ENCODE measurements at regions not wholly inside any gene's neighbourhood (a gene's known extent, or its start where the extent isn't known, plus 50 kb on each side); places are given as distances from the start of the nearest gene placed in this dataset.
"Not testable (repeated sequence)": the region's sequence is repeated elsewhere in the genome, so short reads cannot be mapped to it uniquely, and the experiment has no call there.

DNA sequence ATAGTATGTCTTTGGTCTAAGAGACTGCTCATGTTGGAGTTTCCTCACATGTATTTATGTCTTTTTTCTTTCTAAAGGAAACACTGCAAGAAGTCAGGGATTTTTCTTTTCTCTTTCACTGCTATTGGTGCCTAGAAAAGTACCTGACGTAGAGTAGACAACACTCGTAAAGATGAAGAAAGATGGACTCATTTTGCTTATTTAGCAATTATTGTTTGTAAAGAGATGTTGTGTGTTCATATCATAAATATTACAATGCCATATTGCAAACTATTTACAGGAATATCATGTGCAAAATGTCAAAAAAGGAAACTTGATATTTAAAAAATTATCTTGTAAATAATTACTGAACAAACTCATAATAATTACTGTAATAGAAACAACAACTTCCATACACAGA is 2711.5 kb upstream of the PCDH20 start:
- no peak for TF ChIP-seq CHD1 (IDR thresholded peaks at IDR 0.05; ENCODE audit: low read depth, low read length)
- TF ChIP-seq MAFK (IDR thresholded peaks at IDR 0.05; ENCODE audit: low read depth, low read length), result peak; percentile 71
- CTCF ChIA-PET, result no interaction called here
- in situ Hi-C loops (cut with MboI; ENCODE audit: low sequenced_read_pairs), result no loop called here
- Histone ChIP-seq H3K36me3 (ENCODE audit: control insufficient read depth, insufficient read depth, low read length) (no peaks in the 10 kb centered on the region), H3K4ac (ENCODE audit: low read depth, low read length) (no peak overlapping the region), H3K56ac (ENCODE audit: extremely low read depth, insufficient read depth, low read length) (no peak overlapping the region), H4K91ac (ENCODE audit: insufficient read depth, low read depth, low read length) (no peak overlapping the region), H2BK120ac (ENCODE audit: low read depth, low read length) (no peak overlapping the region), H2BK20ac (ENCODE audit: low read depth, low read length) (no peak overlapping the region), H3K23ac (ENCODE audit: low read depth, low read length) (no peak overlapping the region), H3K18ac (ENCODE audit: low read depth, low read length) (no peak overlapping the region), H4K5ac (ENCODE audit: low read depth, low read length) (no peak overlapping the region), H2BK5ac (ENCODE audit: low read depth, low read length, poor library complexity, severe bottlenecking) (no peak overlapping the region), H2AK5ac (ENCODE audit: low read depth, low read length) (no peak overlapping the region), H3K4me1 (ENCODE audit: control insufficient read depth, insufficient read depth, low read length) (no peaks in the 10 kb centered on the region), H3K4me3 (ENCODE audit: insufficient read depth, low read depth, low read length) (no peak overlapping the region), H3K14ac (replicated peaks; ENCODE audit: low read depth, low read length) (no peak overlapping the region), H3K27me3 (ENCODE audit: control insufficient read depth, insufficient read depth, low read length) (no peaks in the 10 kb centered on the region), H3K4me2 (ENCODE audit: low read depth, low read length) (no peak overlapping the region), H4K20me1 (ENCODE audit: insufficient read depth, low read length) (no peaks in the 10 kb centered on the region), H3K79me1 (ENCODE audit: low read depth in 1 of 2, low read length in 2 of 2) (no peaks in the 10 kb centered on the region), H2AK9ac (replicated peaks; ENCODE audit: low read depth, low read length, poor library complexity) (no peak overlapping the region), H3K9me1 (ENCODE audit: insufficient read depth, low read length) (no peaks in the 10 kb centered on the region), H2BK15ac (ENCODE audit: low read depth, low read length) (no peak overlapping the region), H4K8ac (ENCODE audit: low read depth in 2 of 2, low read length in 2 of 2) (no peak overlapping the region), H3K9me3 (ENCODE audit: control insufficient read depth, insufficient read depth, low read length) (no peaks in the 10 kb centered on the region), H3K27ac (ENCODE audit: insufficient read depth, low read length) (no peak overlapping the region), H3K9ac (ENCODE audit: low read depth, low read length) (no peak overlapping the region), H2AFZ (replicated peaks; ENCODE audit: low read length, poor library complexity) (no peak overlapping the region)
- intact Hi-C loops (cut with micrococcal nuclease), result no loop called here
- no TSS peak for BruUV-seq (replicated peaks)
- dilution Hi-C loops (cut with HindIII; ENCODE audit: low sequenced_read_pairs, unreplicated experiment), result no loop called here
- POLR2A ChIA-PET (ENCODE audit: unreplicated experiment), result no interaction called here
- ATAC-seq (ENCODE audit: low read depth), result no peak
- WGBS, 2 experiments (ENCODE audit: extremely low coverage in 2 of 2, insufficient read length in 1 of 2), result no CpG with 5 or more reads among the region's 2 CpGs
- no peak for DNase-seq

DNA sequence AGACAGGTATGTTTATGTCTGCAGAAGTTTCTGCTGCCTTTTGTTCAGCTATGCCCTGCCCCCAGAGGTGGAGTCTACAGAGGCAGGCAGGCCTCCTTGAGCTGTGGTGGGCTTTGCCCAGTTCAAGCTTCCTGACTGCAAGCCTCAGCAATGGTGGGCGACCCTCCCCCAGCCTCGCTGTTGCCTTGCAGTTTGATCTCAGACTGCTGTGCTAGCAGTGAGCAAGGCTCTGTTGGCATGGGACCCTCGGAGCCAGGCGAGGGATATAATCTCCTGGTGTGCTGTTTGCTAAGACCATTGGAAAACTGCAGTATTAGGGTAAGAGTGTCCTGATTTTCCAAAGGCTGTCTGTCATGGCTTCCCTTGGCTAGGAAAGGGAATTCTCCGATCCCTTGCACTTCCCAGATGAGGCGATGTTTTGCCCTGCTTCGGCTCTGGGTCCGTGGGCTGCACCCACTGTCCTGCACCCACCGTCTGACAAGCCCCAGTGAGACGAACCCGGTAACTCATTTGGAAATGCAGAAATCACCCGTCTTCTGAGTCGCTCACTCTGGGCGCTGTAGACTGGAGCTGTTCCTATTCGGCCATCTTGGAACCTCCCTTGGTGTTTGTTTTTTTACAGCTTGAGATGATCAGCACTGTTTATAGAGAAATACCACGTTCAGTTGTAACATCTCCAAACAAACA is 2705.5 kb upstream of the PCDH20 start:
- H3K9me3 ChIP-seq (ENCODE audit: control insufficient read depth, insufficient read depth, low read length); intact Hi-C loops (cut with micrococcal nuclease); H3K23ac ChIP-seq (ENCODE audit: low read depth, low read length); H3K9ac ChIP-seq (ENCODE audit: low read depth, low read length); H3K18ac ChIP-seq (ENCODE audit: low read depth, low read length); in situ Hi-C loops (cut with MboI; ENCODE audit: low sequenced_read_pairs); H2BK15ac ChIP-seq (ENCODE audit: low read depth, low read length); H3K56ac ChIP-seq (ENCODE audit: extremely low read depth, insufficient read depth, low read length); H3K27me3 ChIP-seq (ENCODE audit: control insufficient read depth, insufficient read depth, low read length); H2AFZ ChIP-seq (replicated peaks; ENCODE audit: low read length, poor library complexity); H3K4me1 ChIP-seq (ENCODE audit: control insufficient read depth, insufficient read depth, low read length); POLR2A ChIA-PET (ENCODE audit: unreplicated experiment); H4K8ac ChIP-seq (ENCODE audit: low read depth in 2 of 2, low read length in 2 of 2); H2AK9ac ChIP-seq (replicated peaks; ENCODE audit: low read depth, low read length, poor library complexity); H4K5ac ChIP-seq (ENCODE audit: low read depth, low read length); CTCF ChIA-PET; H3K4me3 ChIP-seq (ENCODE audit: insufficient read depth, low read depth, low read length); H2BK120ac ChIP-seq (ENCODE audit: low read depth, low read length); H4K20me1 ChIP-seq (ENCODE audit: insufficient read depth, low read length); H4K91ac ChIP-seq (ENCODE audit: insufficient read depth, low read depth, low read length); ATAC-seq (ENCODE audit: low read depth); H3K9me1 ChIP-seq (ENCODE audit: insufficient read depth, low read length); H3K4me2 ChIP-seq (ENCODE audit: low read depth, low read length); BruUV-seq (replicated peaks); dilution Hi-C loops (cut with HindIII; ENCODE audit: low sequenced_read_pairs, unreplicated experiment); H3K79me1 ChIP-seq (ENCODE audit: low read depth in 1 of 2, low read length in 2 of 2); H3K14ac ChIP-seq (replicated peaks; ENCODE audit: low read depth, low read length); DNase-seq; H3K27ac ChIP-seq (ENCODE audit: insufficient read depth, low read length); H3K36me3 ChIP-seq (ENCODE audit: control insufficient read depth, insufficient read depth, low read length); H2AK5ac ChIP-seq (ENCODE audit: low read depth, low read length); H3K4ac ChIP-seq (ENCODE audit: low read depth, low read length); H2BK5ac ChIP-seq (ENCODE audit: low read depth, low read length, poor library complexity, severe bottlenecking); H2BK20ac ChIP-seq (ENCODE audit: low read depth, low read length): not testable (repeated sequence)
- WGBS, 2 experiments (ENCODE audit: extremely low coverage in 2 of 2, insufficient read length in 1 of 2), result 88% methylated on average over 6 of the region's 16 CpGs; no CpG with 5 or more reads in 1 of the 2 experiments
